Panc1 (cell line): ENCODE measurements at regions not wholly inside any gene's neighbourhood (a gene's known extent, or its start where the extent isn't known, plus 50 kb on each side); places are given as distances from the start of the nearest gene placed in this dataset.

Experiments used
- ATAC-seq: fragments of 200-7000 bp; cut with Tn5 transposase; 2 replicates; pipeline ENCODE4 v1.9.1; 2020; ENCODE audit warnings: mild to moderate bottlenecking, moderate library complexity
- BruUV-seq: library from RNA; stranded (reverse); fragments of 400-500 nt; replicated peaks from 2 replicates; lab custom pipeline; 2021; lab: Mats Ljungman, UMichigan
- CTCF ChIA-PET: fragments of 300-600 bp; sonication (Branson Sonifier 250); formaldehyde crosslinking; loops from one replicate; lab custom pipeline; 2022; ENCODE audit warnings: antibody characterized with exemption; lab: Charles Lee
- POLR2A ChIA-PET: fragments of 300-600 bp; sonication (Branson Sonifier 250); formaldehyde crosslinking; loops from one replicate; lab custom pipeline; 2022; ENCODE audit warnings: antibody characterized with exemption; lab: Charles Lee
- DNase-seq: peaks from one replicate; pipeline ENCODE4 v3.0.0-alpha.2; 2010; ENCODE audit warnings: low read depth, low spot score
- H3K27ac ChIP-seq: 2 replicates; pipeline ENCODE4 v1.5.1; 2011; ENCODE audit warnings: mild to moderate bottlenecking, low read length, inconsistent platforms
- H3K27me3 ChIP-seq: fragments of 200-500 bp; sonication (Bioruptor generic); 2 replicates; pipeline ENCODE4 v1.6.0; 2014; ENCODE audit warnings: low read length, inconsistent platforms; ENCODE audit not compliant: control insufficient read depth, insufficient read depth
- H3K36me3 ChIP-seq: fragments of 200-500 bp; sonication (Bioruptor generic); 2 replicates; pipeline ENCODE4 v1.5.1; 2014; ENCODE audit warnings: inconsistent platforms, mild to moderate bottlenecking, low read length, moderate library complexity; ENCODE audit not compliant: control insufficient read depth, insufficient read depth
- H3K4me1 ChIP-seq: 2 replicates; pipeline ENCODE4 v1.5.1; 2011; ENCODE audit warnings: inconsistent platforms, mild to moderate bottlenecking, low read length, moderate library complexity; ENCODE audit not compliant: control insufficient read depth, insufficient read depth
- H3K4me3 ChIP-seq, 2 experiments: 2 replicates each; pipeline ENCODE4 v1.5.1; 2011 to 2012; ENCODE audit warnings: low read depth in 2 of 2, low read length in 2 of 2, mild to moderate bottlenecking in 2 of 2, inconsistent platforms in 1 of 2, moderate library complexity in 1 of 2
- H3K9me3 ChIP-seq: fragments of 200-500 bp; sonication (Bioruptor generic); 2 replicates; pipeline ENCODE4 v1.5.1; 2014; ENCODE audit warnings: low read depth, mild to moderate bottlenecking, inconsistent platforms, low read length, moderate library complexity; ENCODE audit not compliant: control insufficient read depth, insufficient read depth
- CTCF ChIP-seq: fragments of 450-650 bp; IDR thresholded peaks from 2 replicates; pipeline ENCODE4 v1.5.1; 2017; ENCODE audit warnings: mild to moderate bottlenecking
- POLR2AphosphoS5 ChIP-seq: IDR thresholded peaks from 2 replicates; pipeline ENCODE4 v1.6.1; 2012; ENCODE audit warnings: mild to moderate bottlenecking, low read depth, low read length, moderate library complexity
- REST ChIP-seq, 2 experiments: IDR thresholded peaks; 2 replicates each; pipeline ENCODE4 v1.6.1; 2011 to 2012; ENCODE audit warnings: low read depth in 2 of 2, control low read depth in 1 of 2, low read length in 1 of 2, mild to moderate bottlenecking in 1 of 2, moderate library complexity in 1 of 2; ENCODE audit not compliant: insufficient read depth in 1 of 2
- SIN3A ChIP-seq: IDR thresholded peaks from 2 replicates; pipeline ENCODE4 v1.6.1; 2012; ENCODE audit warnings: low read depth, mild to moderate bottlenecking, low read length, moderate library complexity, borderline replicate concordance; ENCODE audit not compliant: insufficient read depth
- TCF7L2 ChIP-seq: IDR thresholded peaks from 2 replicates; pipeline ENCODE4 v1.6.1; 2011; ENCODE audit warnings: mild to moderate bottlenecking, low read depth, low read length, inconsistent platforms
- in situ Hi-C: cut with HindIII; loops from 2 replicates; pipeline ENCODE4 v1.10.0; 2016; ENCODE audit warnings: low sequenced_read_pairs, low pct_unique_long_range_greater_than_20kb
- intact Hi-C: fragments of 100-400 bp; cut with micrococcal nuclease; formaldehyde crosslinking; loops from one replicate; pipeline ENCODE4 v1.10.0; 2022; ENCODE audit not compliant: unreplicated experiment

- no TSS peak for BruUV-seq
- POLR2A ChIA-PET: no interaction called here
- intact Hi-C loops: no loop called here
These were observed 177.1 kb upstream of the CTBP2 start for GRCh38 chr10:125337510-125337909.

GRCh38 chr10:125334545-125334944 lies 174.2 kb upstream of the CTBP2 start:
- H3K27me3 ChIP-seq: no peaks in the 10 kb centered on the region
- H3K36me3 ChIP-seq: no peaks in the 10 kb centered on the region
- no peaks in the 10 kb centered on the region for H3K4me1 ChIP-seq
- intact Hi-C loops: no loop called here
- H3K4me3 ChIP-seq: no peak overlapping the region
- TF ChIP-seq REST (IDR thresholded peaks at IDR 0.05; ENCODE audit: insufficient read depth in 1 of 2, low read depth in 2 of 2, low read length in 1 of 2): no peak
- no peak for TF ChIP-seq CTCF
- TF ChIP-seq SIN3A: no peak
- no peak for TF ChIP-seq TCF7L2
- TF ChIP-seq POLR2AphosphoS5: no peak
- BruUV-seq: no TSS peak
- in situ Hi-C loops: no loop called here
- no peak for DNase-seq
- no peak for ATAC-seq
- POLR2A ChIA-PET: no interaction called here
- H3K9me3 ChIP-seq: no peaks in the 10 kb centered on the region
- no peak overlapping the region for H3K27ac ChIP-seq
- CTCF ChIA-PET: no interaction called here

More at GRCh38 chr10:125337510-125337909, 177.1 kb upstream of the CTBP2 start:
- H3K27me3 ChIP-seq: no peaks in the 10 kb centered on the region
- ATAC-seq (no peak), DNase-seq (no peak)
- H3K9me3 ChIP-seq: no peaks in the 10 kb centered on the region
- CTCF ChIA-PET: no interaction called here
- TF ChIP-seq POLR2AphosphoS5: no peak
- no peak; the same call in 1 of the 2 replicates for TF ChIP-seq CTCF
- no peak for TF ChIP-seq TCF7L2
- TF ChIP-seq REST (IDR thresholded peaks at IDR 0.05; ENCODE audit: insufficient read depth in 1 of 2, low read depth in 2 of 2, low read length in 1 of 2): no peak
- TF ChIP-seq SIN3A: no peak
- H3K4me3 ChIP-seq: no peak overlapping the region
- no peak overlapping the region for H3K27ac ChIP-seq
- in situ Hi-C loops: no loop called here
- H3K36me3 ChIP-seq: no peaks in the 10 kb centered on the region
- H3K4me1 ChIP-seq: no peaks in the 10 kb centered on the region
